ENCODE measurements at regions not wholly inside any gene's neighbourhood (a gene's known extent, or its start where the extent isn't known, plus 50 kb on each side); places are given as distances from the start of the nearest gene placed in this dataset.
"Not testable (repeated sequence)": the region's sequence is repeated elsewhere in the genome, so short reads cannot be mapped to it uniquely, and the experiment has no call there.

- DNase-seq, result no peak
Measured at GRCh38 chr6:1197309-1197708, 114.6 kb upstream of the FOXQ1 start.

- DNase-seq, result no peak
Measured at GRCh38 chr6:1191141-1191630, 120.7 kb upstream of the FOXQ1 start.

- no peak for DNase-seq
Measured at GRCh38 chr6:1190366-1190765, 121.5 kb upstream of the FOXQ1 start.

- no peak for DNase-seq
Measured at GRCh38 chr6:1188199-1188598, 123.7 kb upstream of the FOXQ1 start.

GRCh38 chr6:1187293-1188131 lies 124.4 kb upstream of the FOXQ1 start:
- DNase-seq, result no peak

GRCh38 chr6:1184318-1184717 lies 127.6 kb upstream of the FOXQ1 start:
- no peak for DNase-seq

- no peak for DNase-seq
Measured at GRCh38 chr6:1182722-1183521, 129.0 kb upstream of the FOXQ1 start.

- no peak for DNase-seq
Measured at GRCh38 chr6:1181939-1182605, 129.8 kb upstream of the FOXQ1 start.

- no peak for DNase-seq
Measured at GRCh38 chr6:1179571-1180459, 132.1 kb upstream of the FOXQ1 start.

- no peak for DNase-seq
Measured at GRCh38 chr6:1178590-1178989, 133.3 kb upstream of the FOXQ1 start.

GRCh38 chr6:1176567-1176966 lies 135.3 kb upstream of the FOXQ1 start:
- DNase-seq, result no peak

- DNase-seq, result no peak
Measured at GRCh38 chr6:1175877-1176276, 136.0 kb upstream of the FOXQ1 start.

- DNase-seq, result no peak
Measured at GRCh38 chr6:1170794-1171193, 141.1 kb upstream of the FOXQ1 start.

GRCh38 chr6:1164600-1164999 lies 147.3 kb upstream of the FOXQ1 start:
- no peak for DNase-seq

GRCh38 chr6:1163501-1163900 lies 148.4 kb upstream of the FOXQ1 start:
- DNase-seq, result no peak

- DNase-seq, result no peak
Measured at GRCh38 chr6:1162367-1163275, 149.3 kb upstream of the FOXQ1 start.

- DNase-seq, result not testable (repeated sequence)
Measured at GRCh38 chr6:1156411-1156810, 155.5 kb upstream of the FOXQ1 start.

- no peak for DNase-seq
Measured at GRCh38 chr6:1153696-1154245, 158.1 kb upstream of the FOXQ1 start.

GRCh38 chr6:1146500-1146899 lies 165.4 kb upstream of the FOXQ1 start:
- DNase-seq, result no peak

GRCh38 chr6:1145768-1146218 lies 166.1 kb upstream of the FOXQ1 start:
- DNase-seq, result no peak
